GM10266 (cell line): ENCODE measurements at regions not wholly inside any gene's neighbourhood (a gene's known extent, or its start where the extent isn't known, plus 50 kb on each side); places are given as distances from the start of the nearest gene placed in this dataset.

ENCODE experiments used
- DNase-seq: peaks from one replicate; pipeline ENCODE4 v3.0.0; 2012; ENCODE audit errors: extremely low spot score
- TF ChIP-seq, protein P1 (sequence below): IDR thresholded peaks from 2 replicates; pipeline ENCODE4 v1.5.1; 2012; ENCODE audit warnings: mild to moderate bottlenecking, low read depth; ENCODE audit not compliant: control insufficient read depth, insufficient read depth; ENCODE audit errors: missing control alignments

DNA sequence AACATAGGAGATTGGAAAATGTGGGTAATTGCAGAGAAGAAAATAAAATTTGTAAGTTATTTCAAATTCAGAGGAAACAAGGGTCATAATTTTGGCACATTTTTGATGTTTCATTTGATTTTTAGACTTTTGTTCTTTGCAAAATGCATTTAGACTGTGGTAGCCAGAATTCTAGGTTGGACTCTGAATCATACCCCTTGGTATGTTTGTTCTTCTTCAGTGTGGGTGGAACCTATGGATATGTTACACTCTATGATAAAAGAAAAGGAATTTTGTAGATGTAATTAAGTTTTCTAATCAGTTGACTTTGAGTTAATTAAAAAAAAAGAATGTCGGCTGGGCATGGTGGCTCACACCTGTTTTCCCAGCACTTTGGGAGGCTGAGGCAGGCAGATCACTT, 827.0 kb downstream of the AACS start:
- TF ChIP-seq, protein P1, sequence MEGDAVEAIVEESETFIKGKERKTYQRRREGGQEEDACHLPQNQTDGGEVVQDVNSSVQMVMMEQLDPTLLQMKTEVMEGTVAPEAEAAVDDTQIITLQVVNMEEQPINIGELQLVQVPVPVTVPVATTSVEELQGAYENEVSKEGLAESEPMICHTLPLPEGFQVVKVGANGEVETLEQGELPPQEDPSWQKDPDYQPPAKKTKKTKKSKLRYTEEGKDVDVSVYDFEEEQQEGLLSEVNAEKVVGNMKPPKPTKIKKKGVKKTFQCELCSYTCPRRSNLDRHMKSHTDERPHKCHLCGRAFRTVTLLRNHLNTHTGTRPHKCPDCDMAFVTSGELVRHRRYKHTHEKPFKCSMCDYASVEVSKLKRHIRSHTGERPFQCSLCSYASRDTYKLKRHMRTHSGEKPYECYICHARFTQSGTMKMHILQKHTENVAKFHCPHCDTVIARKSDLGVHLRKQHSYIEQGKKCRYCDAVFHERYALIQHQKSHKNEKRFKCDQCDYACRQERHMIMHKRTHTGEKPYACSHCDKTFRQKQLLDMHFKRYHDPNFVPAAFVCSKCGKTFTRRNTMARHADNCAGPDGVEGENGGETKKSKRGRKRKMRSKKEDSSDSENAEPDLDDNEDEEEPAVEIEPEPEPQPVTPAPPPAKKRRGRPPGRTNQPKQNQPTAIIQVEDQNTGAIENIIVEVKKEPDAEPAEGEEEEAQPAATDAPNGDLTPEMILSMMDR, result no peak

DNA sequence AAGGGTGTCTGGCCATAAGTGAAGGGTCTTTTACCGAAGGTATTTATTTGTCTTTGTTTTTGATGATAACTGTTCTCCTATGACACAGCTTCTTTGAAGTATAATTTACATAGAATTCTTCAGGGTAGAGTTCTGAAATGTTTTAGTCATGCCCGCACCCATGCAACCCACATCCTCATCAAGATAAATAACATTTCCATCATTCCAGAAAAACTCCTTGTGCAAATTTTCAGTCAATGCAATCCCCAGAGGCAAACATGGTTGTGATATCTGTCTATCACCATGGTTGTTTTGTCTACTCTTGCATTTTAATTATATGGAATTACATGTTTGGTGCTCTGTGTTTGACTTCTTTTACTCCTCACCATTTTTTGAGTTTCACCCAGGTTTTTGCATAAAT, 837.8 kb downstream of the AACS start:
- TF ChIP-seq, protein P1, result no peak
- no peak for DNase-seq

More for the DNA sequence above, 827.0 kb downstream of the AACS start:
- no peak for DNase-seq

DNA sequence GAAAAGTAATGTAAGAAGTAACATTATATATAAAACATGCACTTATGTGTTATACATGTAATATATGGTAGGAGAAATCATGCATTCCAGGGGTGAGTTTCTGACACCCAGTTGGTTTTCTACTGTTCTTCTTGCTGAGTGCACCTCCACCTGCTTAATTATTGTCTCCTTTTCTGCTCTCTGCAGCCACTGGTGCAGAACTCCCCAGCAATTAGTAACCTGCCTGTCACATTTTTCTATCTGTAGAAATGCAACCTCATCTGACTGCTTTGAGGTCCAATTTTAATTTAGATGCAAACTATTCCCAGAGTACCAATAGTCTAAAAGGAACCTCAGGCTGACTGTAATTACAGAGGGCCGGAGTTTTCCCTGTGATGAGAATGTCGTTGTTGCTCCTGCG, 842.1 kb downstream of the AACS start:
- DNase-seq, result no peak
- TF ChIP-seq, protein P1, result no peak

DNA sequence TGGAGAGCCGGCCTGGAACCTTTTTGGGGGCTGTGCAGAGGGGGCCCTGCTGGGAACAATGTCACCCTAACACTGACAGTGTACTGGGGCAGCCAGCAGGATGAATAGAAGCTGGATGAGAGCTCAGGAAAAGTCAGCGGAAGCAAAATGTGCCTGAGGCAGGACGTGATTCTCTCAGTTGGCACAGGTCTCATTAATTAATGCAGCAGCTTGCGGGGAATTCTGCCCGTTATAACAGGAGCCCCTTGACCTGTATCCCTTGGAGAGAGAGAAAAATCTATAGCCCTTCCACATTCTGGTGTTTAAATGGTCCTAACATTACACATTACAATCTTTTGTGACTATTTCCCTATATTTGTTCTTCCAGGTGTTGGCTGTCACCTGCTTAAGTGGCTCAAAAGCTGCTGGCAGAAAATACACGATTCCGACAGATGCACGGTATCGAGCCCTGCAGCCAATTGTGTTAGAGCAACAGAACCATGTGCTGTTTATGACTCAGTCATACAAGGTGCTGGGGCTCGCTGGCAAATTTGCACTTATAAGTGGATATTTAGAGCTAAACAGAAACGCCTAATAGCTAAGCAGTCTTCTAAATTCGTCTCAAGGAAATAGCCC, 854.7 kb downstream of the AACS start:
- TF ChIP-seq, protein P1, result no peak
- no peak for DNase-seq

DNA sequence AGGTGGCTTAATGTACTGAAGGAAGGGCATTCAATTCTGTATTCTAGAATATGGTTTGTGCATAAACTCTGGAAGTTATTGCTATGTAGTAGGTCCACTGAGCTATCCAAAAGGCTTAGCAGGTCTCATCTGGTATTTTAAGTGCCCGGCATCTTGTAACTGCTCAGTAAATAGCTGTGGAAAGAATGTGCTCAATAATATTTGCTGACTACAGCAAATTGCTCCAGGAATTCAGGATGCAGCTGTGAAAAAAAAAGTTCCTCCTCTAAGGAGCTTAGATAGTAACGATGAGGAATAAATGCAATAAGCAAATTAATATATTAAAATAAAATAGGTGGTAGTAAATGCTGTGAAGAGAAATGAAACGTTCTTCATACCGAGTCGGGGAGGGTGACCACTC, 857.1 kb downstream of the AACS start:
- no peak for DNase-seq
- TF ChIP-seq, protein P1, result no peak

DNA sequence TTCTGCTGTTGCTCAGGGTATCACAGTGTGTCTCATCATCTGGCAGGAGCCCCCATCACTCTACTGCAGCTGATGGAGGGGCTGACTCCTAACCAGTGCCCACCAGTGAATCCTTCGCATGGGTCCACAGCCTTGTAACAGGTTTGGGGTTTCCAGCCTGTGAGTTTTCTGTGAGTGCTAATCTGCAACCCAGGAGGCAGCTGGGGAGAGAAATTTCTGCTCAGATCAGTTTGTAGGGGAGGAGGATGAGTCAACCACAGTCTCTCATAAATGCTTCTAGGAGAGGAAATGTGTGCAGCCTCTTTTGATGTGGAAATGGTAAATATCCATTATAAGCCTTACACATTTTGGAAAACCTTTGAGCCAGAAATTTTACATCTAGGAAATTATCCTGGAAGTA, 871.3 kb downstream of the AACS start:
- DNase-seq, result no peak
- TF ChIP-seq, protein P1, result no peak

DNA sequence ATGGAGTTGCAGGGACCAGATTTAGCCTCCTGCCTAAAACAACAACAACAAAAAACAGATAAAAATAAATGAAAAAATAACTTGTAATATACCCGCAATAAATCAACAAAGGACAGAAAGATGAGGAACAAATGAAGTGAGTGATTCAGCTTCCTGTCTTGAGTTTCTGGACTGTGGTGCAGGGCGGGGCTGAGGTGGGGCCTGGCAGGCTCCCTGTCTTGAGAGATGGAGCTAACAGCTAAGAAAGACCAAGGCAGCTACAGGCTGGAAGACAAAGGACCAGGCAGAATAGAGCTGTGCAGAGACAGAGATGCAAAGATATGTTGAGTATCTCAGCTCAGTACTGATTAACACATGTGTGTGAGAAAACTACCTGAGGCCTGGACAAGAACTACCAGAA, 879.2 kb downstream of the AACS start:
- TF ChIP-seq, protein P1, result no peak

More for the DNA sequence above, 879.2 kb downstream of the AACS start:
- no peak for DNase-seq
